CD1c-positive myeloid dendritic cell (primary cell): ENCODE measurements at regions not wholly inside any gene's neighbourhood (a gene's known extent, or its start where the extent isn't known, plus 50 kb on each side); places are given as distances from the start of the nearest gene placed in this dataset.
"Not testable (repeated sequence)": the region's sequence is repeated elsewhere in the genome, so short reads cannot be mapped to it uniquely, and the experiment has no call there.

Experiments
- DNase-seq: peaks from one replicate; pipeline ENCODE4 v3.0.0-alpha.2; 2016; ENCODE audit errors: extremely low spot score

DNA sequence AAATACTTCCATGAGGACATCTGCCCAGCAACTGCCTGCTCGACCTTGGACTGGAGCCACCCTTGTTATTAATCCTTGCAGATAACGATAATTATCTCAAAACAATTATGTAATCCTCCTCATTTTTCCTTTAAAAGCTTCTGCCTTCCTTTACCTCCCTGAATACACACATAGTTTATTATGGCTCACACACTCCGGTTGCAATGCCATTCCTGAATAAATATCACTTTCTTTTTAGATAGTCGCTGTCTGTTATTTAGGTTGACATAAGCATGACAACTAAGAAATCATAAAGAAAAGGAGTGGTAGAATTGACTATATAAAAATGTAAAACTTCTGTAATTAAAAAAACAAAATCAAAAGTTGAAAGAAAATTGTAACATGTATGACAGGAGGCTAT, 64.8 kb downstream of the B4GALT7 start:
- DNase-seq = not testable (repeated sequence)

DNA sequence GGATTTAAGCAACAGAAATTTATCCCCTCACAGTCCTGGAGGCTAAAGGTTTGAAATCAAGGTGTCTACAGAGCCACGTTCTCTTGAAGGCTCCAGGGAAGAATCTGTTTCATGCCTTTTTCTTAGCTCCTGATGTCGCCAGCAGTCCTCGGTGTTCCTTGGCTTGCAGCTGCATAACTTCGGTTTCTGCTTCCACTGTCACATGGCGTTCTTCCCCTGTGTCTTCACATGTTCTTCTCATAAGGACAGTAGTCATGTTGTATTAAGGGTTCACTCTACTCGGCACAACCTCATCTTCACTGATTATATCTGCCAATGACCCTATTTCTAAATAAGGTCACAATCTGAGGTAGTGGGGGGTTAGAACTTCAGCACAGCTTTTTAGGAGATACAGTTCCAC, 65.2 kb downstream of the B4GALT7 start:
- DNase-seq = not testable (repeated sequence)

DNA sequence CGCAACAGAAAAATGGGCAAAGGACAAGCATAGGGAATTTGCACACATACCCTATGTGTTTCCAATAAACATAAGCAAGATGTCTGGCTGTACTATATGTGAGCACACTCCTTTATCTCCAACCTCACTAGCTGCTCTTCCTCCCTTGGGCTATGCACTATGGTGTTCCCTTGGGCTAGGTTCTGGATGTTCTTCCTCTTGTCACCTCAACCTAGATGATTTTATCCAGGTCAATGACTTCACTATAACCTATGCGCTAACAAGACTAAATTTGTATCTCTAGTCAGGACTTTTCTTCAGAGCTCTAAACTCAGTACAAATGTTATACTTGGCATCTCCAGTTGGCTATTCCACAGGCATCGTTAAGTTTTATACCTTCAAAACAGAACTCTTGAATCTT, 66.0 kb downstream of the B4GALT7 start:
- DNase-seq = not testable (repeated sequence)

DNA sequence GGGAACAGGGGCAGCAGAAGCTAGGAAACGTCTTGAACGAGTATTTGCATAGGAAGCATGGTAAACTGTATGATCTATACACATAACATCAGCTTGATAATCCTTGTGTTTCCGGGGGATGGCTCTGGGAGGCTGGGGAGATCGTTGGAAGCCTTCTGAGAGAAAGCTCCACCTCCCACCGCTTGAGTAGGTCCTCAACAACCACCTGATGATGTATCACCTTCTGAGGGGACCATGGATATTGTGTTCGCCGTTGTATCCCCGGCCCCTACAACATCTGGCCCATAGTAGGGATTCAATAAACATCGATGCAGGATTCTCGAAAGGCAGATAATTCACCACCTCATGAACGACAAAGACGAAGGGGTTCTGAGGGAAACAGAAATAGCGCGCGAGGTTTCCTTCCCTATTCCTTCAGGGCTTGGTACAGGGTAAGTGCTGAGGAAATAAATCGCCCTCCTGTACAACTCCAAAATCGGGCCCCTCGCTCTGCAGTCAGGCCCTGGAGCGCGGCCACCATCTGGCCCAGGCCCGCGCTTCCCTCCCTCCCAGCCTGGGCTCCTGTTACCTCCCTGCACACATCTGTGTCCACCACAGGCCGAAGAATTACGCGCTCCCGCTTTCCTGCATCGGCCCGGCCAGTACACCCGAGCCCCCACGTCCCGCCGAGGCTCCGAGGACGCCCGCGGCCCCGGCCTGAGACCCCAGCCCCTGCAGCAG, 71.3 kb downstream of the B4GALT7 start:
- not testable (repeated sequence) for DNase-seq

DNA sequence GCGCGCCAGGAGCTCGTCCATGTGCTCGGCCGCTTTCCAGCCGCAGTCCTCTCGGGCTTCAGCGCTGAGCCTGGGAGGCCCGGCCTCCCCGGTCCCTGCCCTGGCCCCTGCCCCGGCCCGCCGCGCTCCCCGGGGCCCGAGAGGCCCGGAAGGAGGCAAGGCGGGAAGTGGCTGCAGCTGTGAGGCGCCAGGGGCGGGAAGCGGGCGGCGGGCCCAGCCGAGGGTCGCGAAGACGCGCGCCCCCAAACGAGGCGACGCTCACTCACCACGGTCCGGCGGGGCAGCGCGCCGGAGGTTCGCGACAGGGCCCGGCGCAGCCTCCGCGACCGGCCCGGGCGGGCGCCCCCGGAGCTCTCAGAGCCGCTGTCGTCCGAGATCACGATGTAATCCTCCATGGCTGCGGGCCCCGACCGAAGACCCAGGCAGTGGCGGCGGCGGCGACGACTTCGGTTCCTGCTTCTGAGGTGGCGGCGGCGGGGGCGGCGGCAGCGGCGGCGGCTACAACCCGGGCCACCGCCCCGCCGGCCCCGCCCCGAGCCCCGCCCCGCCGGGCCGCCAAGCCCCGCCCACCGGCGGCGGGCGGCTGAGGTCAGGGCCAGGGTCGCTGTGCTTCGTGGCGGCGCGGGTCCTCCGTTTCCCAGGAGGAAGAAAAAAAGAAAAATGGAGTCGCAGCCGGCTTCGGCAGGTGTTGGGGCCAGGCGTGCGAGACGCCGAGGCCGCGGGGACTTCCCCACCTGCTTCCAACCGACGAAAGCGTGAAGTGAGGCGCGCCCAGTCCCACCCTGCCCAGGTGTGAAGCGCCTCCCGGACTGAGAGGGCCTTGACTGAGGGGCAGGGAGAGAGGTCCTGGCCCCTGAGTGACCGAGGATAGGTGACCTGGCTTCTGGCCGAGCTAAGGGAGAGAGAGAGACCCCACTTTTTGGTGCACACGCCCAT, 72.1 kb downstream of the B4GALT7 start:
- peak; percentile 67 for DNase-seq
